HG03354 (cell line): ENCODE measurements at regions not wholly inside any gene's neighbourhood (a gene's known extent, or its start where the extent isn't known, plus 50 kb on each side); places are given as distances from the start of the nearest gene placed in this dataset.

Experiments used
- ATAC-seq: cut with Tn5 transposase; IDR thresholded peaks from one replicate; pipeline ENCODE4 v1.9.1; 2021; ENCODE audit warnings: mild to moderate bottlenecking; ENCODE audit not compliant: unreplicated experiment, poor library complexity, severe bottlenecking

DNA sequence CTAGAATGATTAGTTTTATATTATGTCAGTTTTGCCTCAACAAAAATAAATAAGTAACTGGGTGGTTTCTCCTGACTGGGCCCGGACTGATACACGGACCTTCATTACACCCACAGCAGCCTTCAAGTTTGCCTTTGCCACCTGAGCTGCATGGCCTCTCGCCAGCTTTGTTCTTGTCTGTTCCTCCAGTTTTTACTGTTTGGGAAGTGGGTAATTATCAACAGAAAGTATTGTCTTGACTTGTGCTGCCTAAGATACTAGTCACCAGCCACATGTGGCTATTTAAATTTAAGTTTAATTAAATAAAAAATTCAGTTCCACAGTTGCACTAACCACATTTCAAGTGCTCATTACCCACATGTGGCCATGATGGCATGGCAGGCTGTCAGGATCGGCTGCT lies 74.7 kb upstream of the INTU start:
- ATAC-seq, result no peak

GRCh38 chr4:127558489-127559407 lies 74.0 kb upstream of the INTU start:
- ATAC-seq, result no peak

DNA sequence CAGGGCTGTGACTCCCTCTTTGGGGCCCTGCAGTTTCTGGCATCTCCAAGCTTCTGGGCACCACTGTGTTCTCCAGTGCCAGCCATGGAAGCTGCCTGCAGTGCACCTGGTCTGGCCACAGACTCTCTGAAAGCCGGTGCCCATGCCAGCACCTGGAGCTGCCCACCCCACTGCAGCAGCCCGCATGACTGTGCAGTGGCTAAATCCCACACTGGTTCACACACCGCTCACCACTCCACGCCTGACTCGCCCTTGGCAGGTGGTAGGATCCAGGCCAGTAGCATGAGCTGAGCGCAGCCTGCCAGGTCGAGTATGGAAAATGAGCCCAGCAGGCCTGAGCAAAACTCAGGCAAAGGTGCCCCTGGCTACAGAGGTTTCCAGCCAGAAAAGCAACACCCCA lies 72.8 kb upstream of the INTU start:
- ATAC-seq, result no peak

DNA sequence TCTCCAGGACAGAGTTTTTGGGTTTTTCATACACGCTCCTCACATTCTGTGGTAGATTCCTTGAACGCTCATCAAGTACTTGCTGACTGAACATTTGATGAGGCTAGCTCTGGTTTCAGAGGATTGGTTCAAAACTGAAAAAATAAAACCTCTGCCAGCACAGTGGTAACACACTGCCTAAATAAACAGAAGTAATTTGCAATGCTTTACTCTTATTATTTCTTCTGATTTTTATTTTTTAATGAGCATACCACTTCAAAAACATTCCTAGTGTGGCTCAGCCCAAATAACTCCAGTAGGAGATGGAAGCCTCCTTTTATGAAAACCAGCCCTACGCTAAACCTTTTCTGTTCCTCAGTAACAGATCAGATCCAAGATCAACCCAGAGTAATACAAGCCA lies 72.0 kb upstream of the INTU start:
- no peak for ATAC-seq

GRCh38 chr4:127574643-127575042 lies 58.1 kb upstream of the INTU start:
- no peak for ATAC-seq

GRCh38 chr4:127575888-127576287 lies 56.9 kb upstream of the INTU start:
- ATAC-seq, result no peak

- ATAC-seq, result no peak
These were observed 54.3 kb upstream of the INTU start for GRCh38 chr4:127578491-127578890.

DNA sequence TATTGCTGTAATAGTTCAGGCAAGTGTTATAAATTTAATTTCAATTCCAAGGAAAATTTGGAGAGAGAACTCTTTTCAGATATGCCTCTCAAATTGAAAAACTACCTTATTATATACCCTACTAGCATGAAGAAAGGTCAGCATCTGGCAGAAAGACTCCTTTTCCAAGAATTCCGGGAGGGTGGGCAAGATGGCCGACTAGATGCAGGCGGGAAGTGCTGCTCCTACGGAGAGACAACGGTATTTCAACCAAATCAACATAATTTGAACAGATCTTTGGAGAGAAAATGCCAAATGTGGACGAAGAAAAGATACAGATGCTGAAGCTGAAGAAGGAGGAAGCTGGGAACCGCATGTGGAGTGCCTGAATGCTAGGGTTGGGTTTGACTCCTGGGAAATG lies 53.8 kb upstream of the INTU start:
- ATAC-seq, result no peak

GRCh38 chr4:127579821-127580220 lies 52.9 kb upstream of the INTU start:
- no peak for ATAC-seq

- ATAC-seq, result no peak
These were observed 52.5 kb upstream of the INTU start for GRCh38 chr4:127580300-127580699.

DNA sequence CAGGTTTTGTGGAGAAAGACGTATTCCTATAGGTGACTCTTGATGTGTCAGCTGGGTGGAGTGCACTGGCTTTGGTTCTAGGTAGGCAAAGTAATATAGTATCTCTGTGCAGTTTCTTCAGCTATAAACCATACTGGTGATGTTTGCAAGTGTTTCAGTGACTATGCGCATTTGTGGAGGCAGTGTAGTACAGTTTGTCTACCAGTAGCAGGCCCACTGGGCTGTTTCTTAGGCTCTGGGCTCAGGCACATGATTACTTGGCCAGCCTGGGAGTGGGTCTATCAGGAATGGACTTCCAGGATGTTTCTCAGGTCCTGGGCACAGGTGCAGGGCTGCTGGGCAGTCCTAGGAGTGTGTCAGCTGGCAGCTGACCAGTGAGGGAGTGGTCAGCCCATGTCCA lies 51.9 kb upstream of the INTU start:
- no peak for ATAC-seq
